HEK293T (cell line): ENCODE measurements at regions not wholly inside any gene's neighbourhood (a gene's known extent, or its start where the extent isn't known, plus 50 kb on each side); places are given as distances from the start of the nearest gene placed in this dataset.
"Not testable (repeated sequence)": the region's sequence is repeated elsewhere in the genome, so short reads cannot be mapped to it uniquely, and the experiment has no call there.

ENCODE experiments used
- CTCF ChIA-PET: fragments of 350-600 bp; formaldehyde crosslinking; extraction: SDS; loops from one replicate; lab custom pipeline; 2021; ENCODE audit warnings: antibody characterized with exemption, inconsistent platforms; lab: Yijun Ruan, JAX
- POLR2A ChIA-PET: fragments of 350-600 bp; formaldehyde crosslinking; extraction: SDS; loops from one replicate; lab custom pipeline; 2020; ENCODE audit warnings: antibody characterized with exemption, inconsistent platforms; lab: Yijun Ruan, JAX
- DNase-seq: peaks from one replicate; pipeline ENCODE4 v3.0.0; 2012; ENCODE audit warnings: mixed read lengths; ENCODE audit errors: extremely low spot score
- ARNT ChIP-seq: fragments of 450-650 bp; IDR thresholded peaks from 2 replicates; pipeline ENCODE4 v1.6.1; 2017; ENCODE audit warnings: mild to moderate bottlenecking
- BHLHE40 ChIP-seq: fragments of 450-650 bp; IDR thresholded peaks from 2 replicates; pipeline ENCODE4 v1.6.1; 2016; ENCODE audit warnings: mild to moderate bottlenecking, moderate library complexity, borderline replicate concordance
- CTBP1 ChIP-seq: fragments of 450-650 bp; IDR thresholded peaks from 2 replicates; pipeline ENCODE4 v1.6.1; 2016; ENCODE audit warnings: borderline replicate concordance
- ELF4 ChIP-seq: fragments of 450-650 bp; IDR thresholded peaks from 2 replicates; pipeline ENCODE4 v1.6.1; 2017; ENCODE audit warnings: antibody characterized with exemption
- FOXA1 ChIP-seq: fragments of 450-650 bp; IDR thresholded peaks from 2 replicates; pipeline ENCODE4 v1.6.1; 2016; ENCODE audit warnings: mild to moderate bottlenecking
- FOXK2 ChIP-seq: fragments of 450-650 bp; IDR thresholded peaks from 2 replicates; pipeline ENCODE4 v1.6.1; 2016; ENCODE audit warnings: mild to moderate bottlenecking
- FOXM1 ChIP-seq: fragments of 450-650 bp; IDR thresholded peaks from 2 replicates; pipeline ENCODE4 v1.6.1; 2017; ENCODE audit warnings: mild to moderate bottlenecking, borderline replicate concordance
- HDGF ChIP-seq: fragments of 450-650 bp; IDR thresholded peaks from 2 replicates; pipeline ENCODE4 v1.6.1; 2017; ENCODE audit warnings: antibody characterized with exemption, borderline replicate concordance
- L3MBTL2 ChIP-seq: fragments of 450-650 bp; conservative IDR thresholded peaks from 2 replicates; pipeline ENCODE4 v1.6.1; 2016; ENCODE audit warnings: mild to moderate bottlenecking
- LEF1 ChIP-seq: fragments of 450-650 bp; IDR thresholded peaks from 2 replicates; pipeline ENCODE4 v1.6.1; 2017; ENCODE audit warnings: mild to moderate bottlenecking, borderline replicate concordance
- NFRKB ChIP-seq: fragments of 450-650 bp; IDR thresholded peaks from 2 replicates; pipeline ENCODE4 v1.6.1; 2016; ENCODE audit warnings: mild to moderate bottlenecking, moderate library complexity
- PKNOX1 ChIP-seq: fragments of 450-650 bp; IDR thresholded peaks from 2 replicates; pipeline ENCODE4 v1.6.1; 2016
- SP1 ChIP-seq: fragments of 450-650 bp; IDR thresholded peaks from 2 replicates; pipeline ENCODE4 v1.6.1; 2017
- SUZ12 ChIP-seq: fragments of 450-650 bp; IDR thresholded peaks from 2 replicates; pipeline ENCODE4 v1.6.1; 2016; ENCODE audit warnings: mild to moderate bottlenecking
- TARDBP ChIP-seq: fragments of 450-650 bp; IDR thresholded peaks from 2 replicates; pipeline ENCODE4 v1.6.1; 2016
- ZNF384 ChIP-seq: fragments of 450-650 bp; IDR thresholded peaks from 2 replicates; pipeline ENCODE4 v1.6.1; 2016

GRCh38 chr6:74439123-74439811, 743.3 kb downstream of the CD109 start:
- ChIA-PET POLR2A (no interaction called here), CTCF (no interaction called here)
- TF ChIP-seq SP1 (no peak), FOXK2 (no peak), HDGF (no peak), SUZ12 (no peak), TARDBP (no peak), BHLHE40 (no peak), L3MBTL2 (no peak), ARNT (no peak), ZNF384 (no peak), FOXM1 (no peak), FOXA1 (no peak), CTBP1 (no peak), NFRKB (no peak), LEF1 (no peak), PKNOX1 (no peak), ELF4 (no peak)
- DNase-seq = no peak

GRCh38 chr6:74438395-74438794, 742.4 kb downstream of the CD109 start:
- POLR2A ChIA-PET, DNase-seq, CTCF ChIA-PET: not testable (repeated sequence)

GRCh38 chr6:74434171-74434570, 738.2 kb downstream of the CD109 start:
- POLR2A ChIA-PET = no interaction called here
- TF ChIP-seq FOXA1 (no peak), L3MBTL2 (no peak), PKNOX1 (no peak), SUZ12 (no peak), CTBP1 (no peak), BHLHE40 (no peak), TARDBP (no peak)
- CTCF ChIA-PET = no interaction called here
- no peak for DNase-seq

- DNase-seq = no peak
- POLR2A ChIA-PET = no interaction called here
- CTCF ChIA-PET = no interaction called here
Observed at GRCh38 chr6:74431873-74432580, 736.0 kb downstream of the CD109 start.

GRCh38 chr6:74420221-74420620, 724.2 kb downstream of the CD109 start:
- DNase-seq = no peak
- CTCF ChIA-PET = no interaction called here

More at GRCh38 chr6:74431873-74432580, 736.0 kb downstream of the CD109 start:
- no peak for TF ChIP-seq FOXK2

GRCh38 chr6:74415056-74415455, 719.1 kb downstream of the CD109 start:
- ChIA-PET POLR2A (no interaction called here), CTCF (no interaction called here)
- no peak for TF ChIP-seq FOXM1
- TF ChIP-seq ELF4 = no peak
- TF ChIP-seq SP1 = no peak
- no peak for TF ChIP-seq HDGF
- no peak for TF ChIP-seq ZNF384
- TF ChIP-seq PKNOX1 = no peak
- TF ChIP-seq TARDBP = no peak
- TF ChIP-seq BHLHE40 = no peak
- no peak for TF ChIP-seq SUZ12
- TF ChIP-seq ARNT = no peak
- TF ChIP-seq LEF1 = no peak
- no peak for TF ChIP-seq CTBP1
- TF ChIP-seq FOXA1 = no peak
- DNase-seq = no peak

More at GRCh38 chr6:74420221-74420620, 724.2 kb downstream of the CD109 start:
- TF ChIP-seq CTBP1 = no peak
- TF ChIP-seq ZNF384 = no peak
- no peak for TF ChIP-seq SUZ12
- TF ChIP-seq HDGF = no peak
- no peak for TF ChIP-seq LEF1
- no peak for TF ChIP-seq FOXM1
- TF ChIP-seq TARDBP = no peak
- TF ChIP-seq SP1 = no peak
- TF ChIP-seq NFRKB = no peak
- no peak for TF ChIP-seq PKNOX1
- no peak for TF ChIP-seq FOXA1
- TF ChIP-seq ARNT = no peak
- TF ChIP-seq FOXK2 = no peak
- POLR2A ChIA-PET = no interaction called here
